AG04449 (cell line): ENCODE measurements at regions not wholly inside any gene's neighbourhood (a gene's known extent, or its start where the extent isn't known, plus 50 kb on each side); places are given as distances from the start of the nearest gene placed in this dataset.
"Not testable (repeated sequence)": the region's sequence is repeated elsewhere in the genome, so short reads cannot be mapped to it uniquely, and the experiment has no call there.

Source experiments
- CTCF ChIA-PET: fragments of 350-600 bp; formaldehyde crosslinking; extraction: SDS; loops from one replicate; lab custom pipeline; 2021; ENCODE audit warnings: antibody characterized with exemption; lab: Yijun Ruan, JAX
- POLR2A ChIA-PET: fragments of 400-600, 350-600 bp; formaldehyde crosslinking; extraction: SDS; loops from one replicate; lab custom pipeline; 2020; ENCODE audit warnings: antibody characterized with exemption, inconsistent platforms; lab: Yijun Ruan, JAX
- DNase-seq: peaks from one replicate; pipeline ENCODE4 v3.0.0-alpha.2; 2010; ENCODE audit warnings: low read depth, low spot score
- H3K4me3 ChIP-seq: 2 replicates; pipeline ENCODE4 v1.5.1; 2011; ENCODE audit warnings: low read depth, mild to moderate bottlenecking, control low read depth, low read length
- CTCF ChIP-seq: IDR thresholded peaks from one replicate; pipeline ENCODE4 v1.5.1; 2011; ENCODE audit warnings: mild to moderate bottlenecking, moderate library complexity, low read length, control low read depth, inconsistent platforms; ENCODE audit not compliant: insufficient read depth; ENCODE audit errors: missing control alignments

- no peak for DNase-seq
- POLR2A ChIA-PET = no interaction called here
- no peak for TF ChIP-seq CTCF
- CTCF ChIA-PET = interaction anchor here (1.4 to 1.7 kb wide), 3 partner anchors 18 to 1942 kb away, joined by 4 to 6 read pairs (median 5); no protein-coding TSS in a partner anchor
- no peak overlapping the region for H3K4me3 ChIP-seq
These were observed 63.4 kb upstream of the KBTBD8 start for GRCh38 chr3:66934725-66935124.

DNA sequence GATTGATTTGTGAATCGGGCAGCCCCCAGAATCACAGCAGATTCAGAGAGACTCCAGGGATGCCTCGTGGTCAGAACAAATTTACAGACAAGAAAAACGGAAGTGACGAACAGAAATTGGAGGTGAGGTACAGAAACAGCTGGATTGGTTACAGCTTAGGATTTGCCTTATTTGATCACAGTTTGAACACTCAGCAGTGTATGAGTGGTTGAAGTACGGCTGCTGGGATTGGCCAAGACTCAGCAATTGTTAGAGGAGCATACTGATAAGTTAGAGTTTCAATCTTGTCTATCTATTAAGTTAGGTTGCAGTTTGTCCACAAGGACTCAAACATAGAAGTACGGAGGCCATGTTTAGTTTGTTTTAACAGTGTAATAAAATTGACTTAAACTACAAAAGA, 61.1 kb upstream of the KBTBD8 start:
- DNase-seq, H3K4me3 ChIP-seq, POLR2A ChIA-PET: not testable (repeated sequence)
- CTCF ChIA-PET = interaction anchor here (1.3 to 5.3 kb wide), 6 partner anchors 16 to 1956 kb away, joined by 3 to 48 read pairs (median 13); no protein-coding TSS in a partner anchor

DNA sequence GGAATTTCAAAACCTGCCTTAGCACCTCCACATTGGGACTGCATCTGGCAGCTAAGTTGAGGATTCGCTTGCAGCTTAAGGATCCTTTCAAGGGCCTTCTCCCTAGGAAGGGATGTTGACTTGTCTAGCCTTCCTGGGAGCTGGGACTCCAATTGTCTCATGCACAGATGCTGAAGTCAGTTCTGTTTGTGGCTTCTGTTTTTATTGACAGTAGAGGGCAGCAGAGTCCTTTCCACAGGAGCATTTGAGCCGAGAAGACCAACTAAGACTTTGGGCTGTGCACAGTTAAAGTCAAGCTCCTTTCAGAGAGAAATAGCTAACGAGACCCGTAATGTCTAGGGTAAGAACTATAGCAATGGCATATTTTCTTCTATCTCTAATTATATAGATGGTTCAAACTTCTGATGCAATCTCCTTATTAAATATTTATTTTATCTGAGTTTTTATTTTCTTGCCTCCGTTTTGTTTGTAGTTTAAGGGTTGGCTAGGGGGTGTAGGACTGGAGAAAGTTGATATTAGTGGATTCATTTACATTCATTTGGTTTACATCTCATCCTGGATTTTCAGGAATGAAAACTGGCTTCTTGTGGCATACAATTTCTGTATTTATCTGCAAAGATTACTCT, 59.7 kb upstream of the KBTBD8 start:
- peak; percentile 68 for TF ChIP-seq CTCF
- ChIA-PET POLR2A (no interaction called here), CTCF (interaction anchor here (0.7 to 5.3 kb wide), 30 partner anchors 9 to 1962 kb away, joined by 3 to 48 read pairs (median 4); no protein-coding TSS in a partner anchor)
- DNase-seq = no peak
- H3K4me3 ChIP-seq = no peak overlapping the region

DNA sequence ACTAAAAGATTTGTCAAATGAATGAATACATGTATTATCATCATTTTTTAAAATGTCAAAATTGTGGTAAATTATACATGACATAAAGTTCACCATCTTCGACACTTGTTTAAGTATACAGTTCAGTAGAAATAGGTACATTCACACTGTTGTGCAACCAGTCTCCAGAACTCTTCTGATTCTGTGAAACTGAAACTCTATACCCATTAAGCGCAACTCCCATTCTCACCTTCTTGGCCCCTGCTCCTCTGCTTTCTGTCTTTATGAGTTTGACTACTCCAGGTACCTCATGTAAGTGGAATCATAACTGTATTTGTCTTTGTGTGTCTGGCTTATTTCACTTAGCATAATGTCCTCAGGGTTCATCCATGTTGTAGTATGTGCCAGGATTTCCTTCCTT, 50.1 kb upstream of the KBTBD8 start:
- no peak for TF ChIP-seq CTCF
- no peak overlapping the region for H3K4me3 ChIP-seq
- CTCF ChIA-PET = interaction anchor here (3.2 kb wide), 1 partner anchor 9 kb away, joined by 13 read pairs; no protein-coding TSS in a partner anchor
- POLR2A ChIA-PET = no interaction called here
- no peak for DNase-seq
